CD4-positive, alpha-beta T cell treated with Interleukin-10 for 1 hour (primary cell): ENCODE measurements at regions not wholly inside any gene's neighbourhood (a gene's known extent, or its start where the extent isn't known, plus 50 kb on each side); places are given as distances from the start of the nearest gene placed in this dataset.
"Not testable (repeated sequence)": the region's sequence is repeated elsewhere in the genome, so short reads cannot be mapped to it uniquely, and the experiment has no call there.

Experiments used
- DNase-seq: peaks from one replicate; pipeline ENCODE4 v3.0.0-alpha.2; 2020

DNA sequence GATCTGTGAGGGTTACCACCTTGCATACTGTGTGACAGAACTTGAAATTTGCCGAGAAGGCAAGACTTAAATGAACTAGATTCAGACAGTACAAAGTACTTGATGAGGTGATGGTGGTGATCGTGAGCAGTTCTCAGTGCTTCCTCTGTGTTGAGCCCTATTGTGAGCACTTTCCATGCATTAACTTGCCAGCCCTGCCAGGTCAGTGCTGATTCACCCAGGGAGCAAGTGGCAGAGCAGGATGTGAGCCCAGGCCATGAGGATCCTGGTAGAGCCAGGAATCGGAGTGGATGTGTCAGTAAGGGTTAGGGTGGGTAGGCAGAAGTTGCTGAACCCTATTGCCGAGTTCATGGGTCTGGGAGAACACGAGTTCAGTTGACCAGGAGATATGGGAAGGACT lies 4545.7 kb upstream of the TPTE start:
- DNase-seq, result not testable (repeated sequence)

DNA sequence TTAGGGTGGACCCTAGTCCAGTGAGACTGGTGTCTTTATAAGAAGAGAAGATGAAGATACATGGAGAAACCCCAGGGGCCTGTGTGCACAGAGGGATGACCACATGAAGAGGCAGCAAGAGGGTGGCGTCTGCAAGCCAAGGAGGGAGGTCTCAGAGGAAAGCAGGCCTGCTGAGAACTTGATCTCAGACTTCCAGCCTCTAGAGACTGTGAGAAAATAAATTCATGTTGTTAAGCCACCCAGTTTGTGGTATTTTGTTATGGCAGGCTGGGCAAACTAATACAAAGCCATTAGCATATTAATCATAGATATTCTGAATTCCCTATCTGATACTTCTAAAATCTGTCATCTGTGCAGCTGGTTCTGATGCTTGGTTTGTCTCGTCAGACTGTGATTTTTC lies 4523.8 kb upstream of the TPTE start:
- DNase-seq, result not testable (repeated sequence)

GRCh38 chr21:6015422-6016057 lies 4505.8 kb upstream of the TPTE start:
- not testable (repeated sequence) for DNase-seq

DNA sequence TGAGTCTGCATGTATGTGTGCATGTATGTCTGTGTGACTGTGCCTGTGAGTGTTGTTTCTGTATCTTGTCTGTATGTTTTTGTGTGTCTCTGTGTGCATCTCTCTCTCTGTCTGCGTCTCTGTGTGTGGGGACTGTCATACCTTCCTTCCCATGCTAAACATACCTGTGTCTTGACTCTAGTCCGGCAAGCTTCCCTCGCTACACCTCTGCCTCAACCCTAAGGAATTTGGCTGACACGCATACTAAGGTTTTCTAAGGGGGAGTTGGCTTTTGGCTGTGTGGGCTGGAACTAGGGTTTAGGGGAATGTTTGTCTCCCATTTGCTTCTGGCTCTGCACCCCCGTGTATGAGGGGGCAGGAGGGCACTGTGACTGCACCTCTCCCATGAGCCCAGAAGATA lies 4500.9 kb upstream of the TPTE start:
- DNase-seq, result not testable (repeated sequence)

GRCh38 chr21:6020953-6021716 lies 4500.2 kb upstream of the TPTE start:
- not testable (repeated sequence) for DNase-seq

GRCh38 chr21:6021717-6022270 lies 4499.6 kb upstream of the TPTE start:
- not testable (repeated sequence) for DNase-seq

- DNase-seq, result not testable (repeated sequence)
Observed at GRCh38 chr21:6023331-6023730, 4498.1 kb upstream of the TPTE start.

- DNase-seq, result not testable (repeated sequence)
Observed at GRCh38 chr21:6025139-6025538, 4496.2 kb upstream of the TPTE start.

DNA sequence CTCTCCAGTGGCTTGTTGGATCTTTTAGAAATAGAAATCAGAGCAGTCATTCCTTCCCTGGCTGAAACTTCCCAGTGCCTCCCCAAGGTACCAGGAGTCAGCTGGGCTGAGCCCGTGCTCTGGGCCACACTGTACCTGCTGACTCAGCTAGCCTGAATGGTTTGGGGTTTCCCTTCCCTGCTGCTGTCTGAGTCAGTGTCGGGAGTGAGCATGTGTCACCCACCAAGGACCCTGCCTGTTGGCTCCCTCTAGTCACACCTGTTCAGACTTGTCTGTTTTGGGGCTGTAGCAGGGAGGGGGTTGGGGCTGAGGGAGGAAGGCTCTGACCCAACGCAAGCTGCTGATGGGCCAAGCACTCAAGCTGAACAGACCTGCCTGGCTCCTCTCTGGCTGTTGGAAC lies 4493.9 kb upstream of the TPTE start:
- not testable (repeated sequence) for DNase-seq

GRCh38 chr21:6034124-6034678 lies 4487.2 kb upstream of the TPTE start:
- DNase-seq, result not testable (repeated sequence)

- DNase-seq, result not testable (repeated sequence)
Observed at GRCh38 chr21:6034820-6035473, 4486.4 kb upstream of the TPTE start.

DNA sequence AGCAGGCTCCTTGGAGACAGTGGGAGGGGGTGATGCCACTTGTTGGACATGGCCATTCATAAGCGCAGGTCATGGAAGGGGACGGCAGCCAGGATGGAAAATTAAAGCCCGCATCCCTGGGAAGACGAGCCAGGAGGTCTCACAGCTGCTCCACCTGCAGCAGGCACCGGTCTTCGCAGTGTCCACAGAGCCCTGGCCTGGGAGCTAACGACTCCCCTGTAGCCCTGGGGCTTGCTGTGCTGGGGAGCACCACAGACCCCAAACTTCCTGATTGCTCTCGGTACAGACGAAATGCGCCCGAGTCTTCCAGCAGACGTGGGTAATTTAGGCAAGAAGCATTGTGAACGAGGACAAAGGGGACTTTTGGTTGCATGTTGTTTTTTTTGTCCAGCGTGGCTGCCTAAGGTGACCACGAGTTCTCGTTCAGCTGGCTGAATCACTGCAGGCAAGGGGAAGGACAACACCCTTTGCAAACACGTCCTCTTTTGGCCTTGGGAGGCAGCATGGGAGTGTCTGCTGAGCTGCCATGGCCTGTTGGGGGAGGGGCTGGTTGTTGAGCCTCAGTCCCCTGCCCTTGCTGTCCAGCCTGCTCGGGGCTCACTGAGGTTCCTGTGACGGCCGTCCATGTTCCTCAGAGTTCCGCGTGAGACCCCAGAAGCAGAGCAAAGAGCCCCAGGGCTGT lies 4485.8 kb upstream of the TPTE start:
- not testable (repeated sequence) for DNase-seq

GRCh38 chr21:6039224-6039623 lies 4482.2 kb upstream of the TPTE start:
- DNase-seq, result not testable (repeated sequence)

DNA sequence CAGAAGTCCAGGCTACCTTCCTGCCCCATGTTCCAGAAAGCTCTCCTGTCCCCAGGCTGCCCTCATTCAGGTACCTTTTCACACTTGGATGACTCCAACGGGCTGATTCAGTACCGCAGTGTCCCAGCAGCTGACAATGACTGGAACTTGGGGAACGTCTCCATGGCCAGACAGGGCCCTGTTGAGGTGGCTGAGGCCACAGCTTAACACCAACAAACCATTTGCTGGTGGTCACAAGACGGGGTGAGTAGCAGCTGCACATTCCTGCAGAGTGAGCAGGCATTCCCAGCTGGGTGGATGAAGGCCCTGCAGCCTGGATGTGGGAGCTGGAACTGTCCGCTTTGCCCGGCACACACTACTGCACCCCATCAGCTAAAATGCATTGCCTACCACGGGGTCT lies 4481.3 kb upstream of the TPTE start:
- DNase-seq, result not testable (repeated sequence)

GRCh38 chr21:6043430-6044275 lies 4477.7 kb upstream of the TPTE start:
- DNase-seq, result not testable (repeated sequence)

DNA sequence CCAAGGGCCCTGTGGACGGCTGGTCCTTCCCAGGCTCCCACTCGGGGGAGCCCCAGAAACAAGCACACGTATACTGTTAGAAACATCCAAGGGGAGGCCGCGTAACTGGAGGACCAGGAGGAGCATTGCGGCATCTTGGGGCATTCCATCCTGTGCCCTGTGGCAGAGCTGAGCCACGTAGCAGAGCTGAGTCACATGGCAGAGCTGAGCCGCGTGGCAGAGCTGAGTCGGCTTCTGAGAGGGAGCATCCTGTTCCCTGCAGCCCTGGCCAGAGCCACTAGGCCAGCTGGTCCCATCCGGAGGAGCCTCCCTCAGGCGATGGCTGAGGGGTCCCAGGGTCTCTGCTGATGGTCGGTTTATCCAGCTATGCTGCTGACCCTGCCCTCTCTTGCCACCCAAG lies 4476.7 kb upstream of the TPTE start:
- DNase-seq, result not testable (repeated sequence)

- not testable (repeated sequence) for DNase-seq
Observed at GRCh38 chr21:6049930-6050329, 4471.5 kb upstream of the TPTE start.

DNA sequence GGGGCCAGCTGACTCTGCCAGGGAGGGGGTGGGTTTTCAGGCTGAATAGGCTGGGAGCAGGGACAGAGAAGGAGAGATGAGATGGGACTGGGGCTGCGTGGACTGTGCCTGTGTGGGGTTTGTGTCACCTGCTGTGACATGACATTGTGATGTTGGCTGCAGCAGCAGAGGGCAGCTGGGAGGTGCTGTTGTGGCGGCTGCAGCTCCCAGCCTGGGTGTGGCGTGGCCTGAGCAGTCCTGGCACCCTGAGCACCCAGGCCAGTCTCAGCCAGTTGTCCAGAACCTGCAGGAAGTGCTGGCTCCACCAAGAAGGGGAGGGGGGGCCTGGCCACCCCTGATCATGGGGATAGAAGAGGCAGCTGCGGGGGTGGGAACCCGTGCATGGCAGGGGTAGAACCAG lies 4469.3 kb upstream of the TPTE start:
- DNase-seq, result not testable (repeated sequence)

GRCh38 chr21:6053145-6053544 lies 4468.2 kb upstream of the TPTE start:
- not testable (repeated sequence) for DNase-seq

DNA sequence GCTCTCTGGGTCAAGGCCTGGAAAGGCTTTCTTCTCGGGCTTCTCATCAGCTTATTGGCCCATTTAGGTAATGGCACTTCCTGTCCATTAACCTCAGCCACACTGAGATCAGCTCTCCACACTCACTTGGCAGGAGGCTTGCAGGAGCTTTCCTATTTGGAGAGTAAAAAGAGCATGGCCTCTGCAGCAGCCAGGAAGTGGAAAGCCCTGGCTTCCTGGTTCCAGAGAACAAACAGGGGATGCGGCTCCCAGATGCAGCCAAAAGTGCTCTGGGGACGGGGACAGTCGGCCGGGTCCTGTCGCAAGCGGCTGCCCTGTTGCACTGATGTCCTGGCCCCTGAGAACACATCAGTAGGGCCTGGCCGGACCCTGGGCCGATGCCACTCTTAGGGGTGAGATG lies 4462.4 kb upstream of the TPTE start:
- not testable (repeated sequence) for DNase-seq

GRCh38 chr21:6060054-6060681 lies 4461.2 kb upstream of the TPTE start:
- DNase-seq, result not testable (repeated sequence)
